ENCODE measurements at regions not wholly inside any gene's neighbourhood (a gene's known extent, or its start where the extent isn't known, plus 50 kb on each side); places are given as distances from the start of the nearest gene placed in this dataset.
A peak's percentile ranks its signal among the peaks of the same experiment; 100 is the strongest.
"Not testable (repeated sequence)": the region's sequence is repeated elsewhere in the genome, so short reads cannot be mapped to it uniquely, and the experiment has no call there.

DNA sequence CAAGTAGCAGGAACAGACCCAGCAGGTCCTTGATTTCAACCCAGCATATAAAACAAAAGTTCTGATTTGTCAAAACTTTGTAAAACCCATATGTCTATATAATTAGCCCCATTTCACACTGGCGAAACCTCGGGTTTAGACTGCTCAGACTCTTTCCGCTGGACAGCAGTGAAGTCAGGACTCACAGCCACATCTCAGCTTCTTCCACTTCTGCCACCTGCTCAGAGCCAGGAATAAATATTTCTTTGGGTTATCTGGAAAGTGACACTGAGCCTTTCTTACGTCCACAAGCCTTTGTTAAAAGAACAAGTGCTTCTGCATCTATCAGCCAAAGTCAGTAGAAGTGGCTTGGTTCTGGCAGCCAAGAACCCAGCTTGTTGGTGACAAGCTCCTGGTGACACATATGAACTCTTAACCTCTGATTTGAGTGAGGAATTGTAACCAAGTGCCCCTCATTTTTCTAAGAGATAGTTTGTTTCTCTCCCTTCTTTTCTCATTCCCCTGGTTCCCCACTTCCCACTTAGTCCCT lies 118.1 kb upstream of the CHD2 start:
- peaks cover 15% of the 10 kb centered on the region for H3K36me3 Mint-ChIP-seq
- H3K27ac Mint-ChIP-seq = no peak overlapping the region
- no peak for ATAC-seq
- peaks cover 8% of the 10 kb centered on the region for H3K9me3 Mint-ChIP-seq
- H3K4me3 Mint-ChIP-seq = no peak overlapping the region
- H3K27me3 Mint-ChIP-seq = no peaks in the 10 kb centered on the region
- no peaks in the 10 kb centered on the region for H3K4me1 Mint-ChIP-seq

DNA sequence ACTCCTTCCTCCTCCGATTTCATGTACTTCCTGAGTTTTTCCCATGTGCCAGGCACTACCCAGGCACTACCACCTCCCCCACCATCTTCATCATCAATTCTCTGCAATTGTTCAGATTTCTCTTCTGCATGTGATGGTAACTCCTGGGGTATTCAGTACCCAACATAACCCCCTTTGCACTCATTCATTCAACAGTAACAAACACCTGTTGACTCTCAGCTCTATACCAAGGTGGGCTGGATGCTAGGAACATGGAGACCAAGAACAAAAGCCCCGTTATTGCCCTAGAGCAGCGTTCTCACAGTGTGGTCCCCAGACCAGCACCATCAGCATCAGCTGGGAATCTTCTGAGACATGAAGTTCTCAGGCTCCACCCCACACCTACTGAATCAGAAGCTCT lies 113.0 kb upstream of the CHD2 start:
- Mint-ChIP-seq H3K27me3 (no peaks in the 10 kb centered on the region), H3K9me3 (no peaks in the 10 kb centered on the region), H3K4me3 (no peak overlapping the region), H3K4me1 (no peaks in the 10 kb centered on the region), H3K36me3 (peaks cover 9% of the 10 kb centered on the region), H3K27ac (no peak overlapping the region)
- ATAC-seq = no peak

DNA sequence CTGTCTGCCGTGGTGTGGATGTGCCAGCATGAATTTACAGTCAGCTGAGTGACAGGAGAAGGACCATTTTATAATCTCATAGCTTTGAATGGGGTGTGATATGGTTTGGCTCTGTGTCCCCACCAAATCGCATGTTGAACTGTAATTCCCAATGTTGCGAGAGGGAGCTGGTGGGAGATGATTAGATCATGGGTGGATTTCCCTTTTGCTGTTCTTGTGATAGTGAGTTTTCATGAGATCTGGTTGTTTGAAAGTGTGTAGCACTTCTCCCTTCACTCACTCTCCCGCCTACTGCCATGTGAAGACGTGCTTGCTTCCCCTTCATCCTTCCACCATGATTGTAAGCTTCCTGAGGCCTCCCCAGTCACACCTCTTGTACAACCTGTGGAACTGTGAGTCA lies 111.9 kb upstream of the CHD2 start:
- no peak overlapping the region for H3K4me3 Mint-ChIP-seq
- H3K27me3 Mint-ChIP-seq = no peaks in the 10 kb centered on the region
- H3K36me3 Mint-ChIP-seq = peaks cover 9% of the 10 kb centered on the region
- no peak for ATAC-seq
- H3K9me3 Mint-ChIP-seq = no peaks in the 10 kb centered on the region
- H3K4me1 Mint-ChIP-seq = no peaks in the 10 kb centered on the region
- no peak overlapping the region for H3K27ac Mint-ChIP-seq

DNA sequence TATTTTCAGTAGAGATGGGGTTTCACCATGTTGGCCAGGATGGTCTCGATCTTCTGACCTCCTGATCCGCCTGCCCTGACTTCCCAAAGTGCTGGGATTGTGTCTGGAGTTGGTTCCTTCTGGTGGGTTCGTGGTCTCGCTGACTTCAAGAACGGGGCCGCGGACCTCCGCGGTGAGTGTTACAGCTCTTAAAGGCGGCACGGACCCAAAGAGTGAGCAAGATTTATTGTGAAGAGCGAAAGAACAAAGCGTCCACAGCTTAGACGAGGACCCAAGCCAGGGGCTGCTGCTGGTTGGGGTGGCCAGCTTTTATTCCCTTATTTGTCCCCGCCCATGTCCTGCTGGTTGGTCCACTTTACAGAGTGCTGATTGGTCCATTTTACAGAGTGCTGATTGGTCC lies 111.3 kb upstream of the CHD2 start:
- ATAC-seq, H3K27me3 Mint-ChIP-seq, H3K4me3 Mint-ChIP-seq, H3K9me3 Mint-ChIP-seq, H3K4me1 Mint-ChIP-seq, H3K36me3 Mint-ChIP-seq, H3K27ac Mint-ChIP-seq: not testable (repeated sequence)

DNA sequence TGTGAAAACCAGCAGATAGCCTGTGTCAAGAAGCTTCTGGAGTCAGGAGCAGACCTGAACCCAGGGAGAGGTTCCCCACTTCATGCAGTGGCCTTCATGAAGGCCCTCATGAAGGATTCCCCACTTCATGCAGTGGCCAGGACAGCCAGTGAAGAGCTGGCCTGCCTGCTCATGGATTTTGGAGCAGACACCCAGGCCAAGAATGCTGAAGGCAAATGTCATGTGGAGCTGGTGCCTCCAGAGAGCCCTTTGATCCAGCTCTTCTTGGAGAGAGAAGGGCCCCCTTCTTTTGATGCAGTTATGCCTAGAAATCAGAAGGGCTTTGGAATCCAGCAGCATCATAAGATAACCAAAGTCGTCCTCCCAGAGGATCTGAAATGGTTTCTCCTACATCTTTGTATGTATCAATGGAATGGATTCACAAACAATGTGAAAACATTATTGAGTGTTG lies 103.9 kb upstream of the CHD2 start:
- no peaks in the 10 kb centered on the region for H3K36me3 Mint-ChIP-seq
- no peaks in the 10 kb centered on the region for H3K9me3 Mint-ChIP-seq
- H3K27me3 Mint-ChIP-seq = no peaks in the 10 kb centered on the region
- no peak overlapping the region for H3K4me3 Mint-ChIP-seq
- H3K27ac Mint-ChIP-seq = no peak overlapping the region
- no peak for ATAC-seq
- H3K4me1 Mint-ChIP-seq = peaks cover 7% of the 10 kb centered on the region

DNA sequence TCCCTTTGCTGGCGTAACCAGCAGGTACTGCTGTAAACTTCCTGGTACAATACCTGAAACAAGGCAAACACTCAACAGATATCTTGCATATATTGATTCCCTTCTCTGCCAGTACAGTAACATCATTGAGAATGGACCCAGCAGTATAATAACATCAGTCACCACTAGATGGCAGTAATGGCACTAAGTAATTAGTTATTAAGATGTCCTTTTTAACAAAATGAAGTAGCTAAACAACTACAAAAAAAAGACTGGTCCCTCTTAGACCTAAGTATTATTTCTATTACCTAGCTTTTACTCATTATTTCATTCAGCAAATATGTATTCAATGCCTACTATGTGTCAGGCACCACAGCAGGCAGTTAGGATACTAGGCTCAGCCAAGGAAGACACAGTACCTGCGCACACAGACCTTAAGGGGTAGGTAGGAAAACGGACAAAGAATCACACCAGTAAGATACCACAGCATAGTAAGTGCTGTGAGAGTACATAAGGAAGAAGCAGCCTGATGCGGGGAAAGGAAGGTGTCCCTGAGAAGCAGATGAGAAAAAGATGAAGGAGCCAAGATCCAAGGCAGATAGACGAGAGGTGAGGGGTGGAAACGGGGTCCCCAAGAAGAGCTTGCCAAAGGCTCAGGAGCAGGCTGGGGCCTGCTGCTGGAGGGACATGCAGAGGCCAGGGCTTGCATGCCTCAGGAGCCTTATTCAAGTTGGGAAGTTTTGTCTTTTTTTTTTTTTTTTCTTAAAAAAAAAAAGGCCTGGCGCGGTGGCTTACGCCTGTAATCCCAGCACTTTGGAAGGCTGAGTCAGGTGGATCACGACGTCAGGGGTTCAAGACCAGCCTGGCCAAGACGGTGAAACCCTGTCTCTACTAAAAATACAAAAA lies 102.7 kb upstream of the CHD2 start:
- H3K36me3 Mint-ChIP-seq = no peaks in the 10 kb centered on the region
- peak overlapping the region; percentile 76 for H3K27ac Mint-ChIP-seq
- H3K4me1 Mint-ChIP-seq = peaks cover 7% of the 10 kb centered on the region
- H3K4me3 Mint-ChIP-seq = no peak overlapping the region
- no peaks in the 10 kb centered on the region for H3K27me3 Mint-ChIP-seq
- ATAC-seq = peak; percentile 70
- no peaks in the 10 kb centered on the region for H3K9me3 Mint-ChIP-seq

DNA sequence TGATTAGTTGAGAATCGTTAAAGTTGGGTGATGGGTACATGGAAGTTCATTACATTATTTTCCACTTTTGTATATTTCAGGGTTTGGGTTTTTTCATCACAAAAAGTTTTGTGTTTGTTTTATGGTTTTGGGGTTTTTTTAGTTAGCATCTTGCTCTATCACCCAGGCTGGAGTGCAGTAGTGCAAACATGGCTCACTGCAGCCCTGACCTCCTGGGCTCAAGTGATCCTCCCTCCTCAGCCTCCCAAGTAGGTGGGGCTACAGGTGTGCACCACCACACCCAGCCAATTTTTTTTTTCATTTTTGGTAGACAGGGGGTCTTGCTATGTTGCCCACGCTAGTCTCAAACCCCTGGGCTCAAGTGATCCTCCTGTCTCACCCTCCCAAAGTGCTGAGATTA lies 100.1 kb upstream of the CHD2 start:
- H3K36me3 Mint-ChIP-seq = no peaks in the 10 kb centered on the region
- ATAC-seq = no peak
- no peaks in the 10 kb centered on the region for H3K9me3 Mint-ChIP-seq
- no peak overlapping the region for H3K4me3 Mint-ChIP-seq
- H3K27me3 Mint-ChIP-seq = no peaks in the 10 kb centered on the region
- H3K27ac Mint-ChIP-seq = no peak overlapping the region
- H3K4me1 Mint-ChIP-seq = peaks cover 15% of the 10 kb centered on the region

DNA sequence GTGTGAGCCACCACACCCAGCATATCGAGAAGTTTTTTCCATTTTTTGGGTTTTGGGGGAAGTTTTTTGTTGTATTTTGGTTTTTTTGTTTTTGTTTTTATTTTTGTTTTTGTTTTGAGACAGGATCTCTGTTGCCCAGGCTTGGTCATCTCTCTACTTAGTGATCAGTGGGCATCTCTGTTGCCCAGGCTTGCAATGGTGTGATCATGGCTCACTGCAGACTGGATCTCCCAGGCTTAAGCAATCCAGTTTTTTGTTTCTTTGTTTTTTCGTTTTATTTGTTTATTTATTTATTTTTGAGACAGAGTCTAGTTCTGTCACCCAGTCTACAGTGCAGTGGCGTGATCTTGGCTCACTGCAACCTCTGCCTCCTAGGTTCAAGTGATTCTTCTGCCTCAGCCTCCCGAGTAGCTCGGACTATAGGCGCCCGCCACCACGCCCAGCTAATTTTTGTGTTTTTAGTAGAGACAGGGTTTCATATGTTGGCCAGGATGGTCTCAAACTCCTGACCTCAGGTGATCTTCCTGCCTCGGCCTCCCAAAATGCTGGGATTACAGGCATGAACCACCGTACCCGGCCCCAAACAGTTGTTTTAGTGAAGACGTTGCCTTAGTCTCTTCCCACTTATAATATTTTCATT lies 99.6 kb upstream of the CHD2 start:
- peaks cover 15% of the 10 kb centered on the region for H3K4me1 Mint-ChIP-seq
- H3K27me3 Mint-ChIP-seq, H3K9me3 Mint-ChIP-seq, H3K4me3 Mint-ChIP-seq, H3K27ac Mint-ChIP-seq, ATAC-seq, H3K36me3 Mint-ChIP-seq: not testable (repeated sequence)

DNA sequence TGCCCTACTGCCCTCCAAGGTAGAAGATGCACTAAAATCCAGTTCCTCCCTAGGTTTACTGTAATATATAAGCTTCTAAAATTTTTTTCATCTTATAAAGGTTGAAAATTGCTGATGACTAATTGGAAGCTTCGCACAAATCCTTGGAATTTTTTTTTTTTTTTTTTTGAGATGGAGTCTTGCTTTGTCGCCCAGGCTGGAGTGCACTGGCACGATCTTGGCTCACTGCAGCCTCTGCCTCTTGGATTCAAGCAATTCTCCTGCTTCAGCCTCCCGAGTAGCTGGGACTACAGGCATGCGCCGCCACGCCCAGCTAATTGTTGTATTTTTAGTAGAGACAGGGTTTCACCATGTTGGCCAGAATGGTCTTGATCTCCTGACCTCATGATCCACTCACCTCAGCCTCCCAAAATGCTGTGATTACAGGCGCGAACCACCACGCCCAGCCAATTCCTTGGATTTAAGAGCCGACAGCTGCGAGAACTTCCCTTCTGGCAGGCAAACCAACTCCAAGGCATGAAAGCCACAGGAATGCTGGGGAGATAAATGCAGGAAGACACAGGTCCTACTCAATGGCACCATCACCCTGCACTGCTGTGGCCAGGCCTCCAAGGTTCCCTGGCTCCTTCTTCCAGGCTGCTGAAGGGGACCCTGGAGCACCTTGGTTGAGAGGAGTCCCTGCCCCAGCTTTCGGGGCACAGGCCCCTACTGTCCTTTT lies 98.9 kb upstream of the CHD2 start:
- not testable (repeated sequence) for ATAC-seq, H3K9me3 Mint-ChIP-seq, H3K27me3 Mint-ChIP-seq, H3K27ac Mint-ChIP-seq, H3K36me3 Mint-ChIP-seq, H3K4me3 Mint-ChIP-seq
- peaks cover 15% of the 10 kb centered on the region for H3K4me1 Mint-ChIP-seq

DNA sequence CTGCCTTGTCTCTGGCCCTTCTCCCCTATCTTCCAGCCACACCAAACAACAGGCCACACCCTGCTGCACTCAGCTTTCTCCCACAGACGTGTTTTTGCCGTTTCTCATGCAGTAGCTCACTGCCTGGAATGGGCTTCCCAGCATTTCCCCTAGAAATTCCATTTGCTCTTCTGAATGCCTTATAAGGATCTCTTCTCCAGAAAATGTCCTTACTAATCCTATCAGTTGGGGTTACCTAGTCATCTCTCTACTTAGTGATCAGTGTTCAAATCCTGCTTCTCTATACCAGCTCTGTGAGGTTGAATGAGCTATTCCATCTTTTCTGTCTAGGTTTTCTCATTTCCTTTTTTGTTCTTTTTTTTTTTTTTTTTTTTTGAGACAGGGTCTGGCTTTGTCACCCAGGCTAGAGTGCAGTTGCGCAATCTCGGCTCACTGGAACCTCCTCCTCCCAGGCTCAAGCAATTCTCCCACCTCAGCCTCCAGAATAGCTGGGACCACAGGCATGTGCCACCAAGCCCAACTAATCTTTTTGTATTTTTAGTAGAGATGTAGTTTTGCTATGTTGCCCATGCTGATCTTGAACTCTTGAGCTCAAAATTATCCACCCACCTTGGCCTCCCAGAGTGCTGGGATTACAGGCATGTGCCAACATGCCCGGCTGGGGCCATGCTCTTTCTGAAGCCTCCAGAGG lies 98.2 kb upstream of the CHD2 start:
- ATAC-seq = no peak
- peaks cover 3% of the 10 kb centered on the region for H3K9me3 Mint-ChIP-seq
- no peak overlapping the region for H3K4me3 Mint-ChIP-seq
- no peak overlapping the region for H3K27ac Mint-ChIP-seq
- H3K27me3 Mint-ChIP-seq = no peaks in the 10 kb centered on the region
- peaks cover 5% of the 10 kb centered on the region for H3K36me3 Mint-ChIP-seq
- peaks cover 15% of the 10 kb centered on the region for H3K4me1 Mint-ChIP-seq

DNA sequence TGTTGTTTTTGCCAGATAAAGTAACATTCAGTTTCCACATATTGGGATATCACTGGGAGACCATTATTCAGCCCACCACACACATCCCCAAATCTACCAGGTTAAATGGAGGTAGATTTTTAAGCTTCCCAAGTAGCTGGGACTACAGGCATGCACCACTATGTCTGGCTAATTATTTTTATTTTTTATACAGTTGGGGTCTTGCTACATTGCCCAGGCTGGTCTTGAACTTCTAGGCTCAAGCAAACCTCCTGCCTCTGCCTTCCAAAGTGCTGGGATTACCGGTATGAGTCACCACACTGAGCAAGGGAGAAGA lies 96.6 kb upstream of the CHD2 start:
- H3K27ac Mint-ChIP-seq = peak overlapping the region; percentile 67
- ATAC-seq = no peak
- H3K9me3 Mint-ChIP-seq = peaks cover 3% of the 10 kb centered on the region
- H3K36me3 Mint-ChIP-seq = peaks cover 10% of the 10 kb centered on the region
- no peaks in the 10 kb centered on the region for H3K27me3 Mint-ChIP-seq
- H3K4me1 Mint-ChIP-seq = peaks cover 17% of the 10 kb centered on the region
- H3K4me3 Mint-ChIP-seq = no peak overlapping the region

DNA sequence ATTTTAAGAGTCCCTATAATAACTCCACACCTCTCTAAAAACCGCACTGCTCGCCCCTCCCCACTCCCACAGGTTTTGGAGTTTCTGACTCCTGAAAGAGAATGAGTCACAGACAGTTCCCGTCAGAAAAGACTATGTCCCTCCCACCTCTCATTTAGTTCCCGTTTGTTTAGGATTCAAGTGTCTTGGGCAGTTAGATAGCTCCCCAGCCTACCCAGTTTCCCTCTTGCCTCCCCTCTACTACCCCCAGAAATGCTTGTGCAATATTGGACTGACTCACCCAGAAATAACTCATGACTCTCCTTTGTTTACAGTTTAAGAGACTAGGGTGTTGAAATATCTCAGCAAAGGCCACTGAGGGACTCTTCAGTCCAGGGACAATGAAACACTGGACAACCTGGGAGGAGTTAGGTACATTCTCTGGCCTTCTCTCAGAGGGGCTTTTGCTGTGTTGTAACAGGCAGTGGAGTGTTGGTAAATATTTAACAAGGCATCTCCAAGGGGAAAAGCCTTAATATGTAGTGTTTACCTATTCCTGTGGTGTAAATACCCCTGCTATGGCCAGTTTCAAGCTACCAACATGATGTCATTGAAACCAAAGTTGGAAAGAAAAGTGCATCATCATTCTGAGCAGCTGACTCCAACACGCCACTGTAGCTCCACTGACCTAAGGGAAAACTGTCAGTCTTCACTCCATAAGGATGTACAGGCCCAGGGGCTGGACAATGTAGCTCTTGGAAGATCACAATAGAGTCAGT lies 96.1 kb upstream of the CHD2 start:
- peak; percentile 69 for ATAC-seq
- Mint-ChIP-seq H3K4me1 (peaks cover 17% of the 10 kb centered on the region), H3K4me3 (no peak overlapping the region), H3K27ac (peak overlapping the region; percentile 67), H3K36me3 (peaks cover 10% of the 10 kb centered on the region), H3K9me3 (peaks cover 3% of the 10 kb centered on the region), H3K27me3 (no peaks in the 10 kb centered on the region)

DNA sequence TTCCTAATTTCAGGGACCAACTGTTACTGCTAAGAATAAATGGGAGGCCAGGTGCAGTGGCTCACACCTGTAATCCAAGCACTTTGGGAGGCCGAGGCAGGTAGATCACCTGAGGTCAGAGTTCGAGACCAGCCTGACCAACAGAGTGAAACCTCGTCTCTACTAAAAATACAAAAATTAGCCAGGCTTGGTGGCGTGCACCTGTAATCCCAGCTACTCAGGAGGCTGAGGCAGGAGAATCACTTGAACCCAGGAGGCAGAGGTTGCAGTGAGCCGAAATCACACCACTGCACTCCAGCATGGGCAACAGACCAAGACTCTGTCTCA lies 95.6 kb upstream of the CHD2 start:
- H3K27me3 Mint-ChIP-seq, H3K9me3 Mint-ChIP-seq, H3K4me3 Mint-ChIP-seq, ATAC-seq, H3K27ac Mint-ChIP-seq: not testable (repeated sequence)
- Mint-ChIP-seq H3K36me3 (peaks cover 10% of the 10 kb centered on the region), H3K4me1 (peaks cover 17% of the 10 kb centered on the region)

DNA sequence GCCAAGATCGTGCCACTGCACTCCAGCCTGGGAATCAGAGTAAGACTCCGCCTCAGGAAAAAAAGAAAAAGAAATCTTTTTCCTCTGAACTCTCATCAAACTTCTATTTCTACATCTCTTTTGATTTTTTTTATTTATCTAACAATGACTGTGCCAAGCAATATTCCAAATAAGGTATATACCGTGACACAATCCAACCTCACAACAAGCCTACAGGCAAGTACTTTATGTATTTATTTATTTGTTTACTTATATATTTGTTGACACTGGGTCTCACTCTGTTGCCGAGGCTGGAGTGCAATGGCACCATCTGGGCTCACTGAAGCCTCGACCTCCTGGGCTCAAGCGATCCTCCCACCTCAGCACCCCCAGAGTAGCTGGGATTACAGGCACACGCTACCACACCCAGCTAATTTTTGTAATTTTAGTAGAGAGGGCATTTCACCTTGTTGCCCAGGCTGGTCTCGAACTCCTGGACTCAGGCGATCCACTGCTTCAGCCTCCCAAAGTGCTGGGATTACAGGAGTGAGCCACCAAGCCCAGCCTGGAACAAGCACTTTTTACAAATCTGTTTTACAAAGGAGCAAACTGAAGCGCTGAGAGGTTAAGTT lies 94.9 kb upstream of the CHD2 start:
- Mint-ChIP-seq H3K36me3 (peaks cover 10% of the 10 kb centered on the region), H3K9me3 (peaks cover 3% of the 10 kb centered on the region), H3K4me1 (peaks cover 23% of the 10 kb centered on the region), H3K4me3 (no peak overlapping the region), H3K27ac (no peak overlapping the region), H3K27me3 (no peaks in the 10 kb centered on the region)
- no peak for ATAC-seq
